NOMO-1 treated with dmso at 0.1 percent for 144 hours (cell line): ENCODE measurements at regions not wholly inside any gene's neighbourhood (a gene's known extent, or its start where the extent isn't known, plus 50 kb on each side); places are given as distances from the start of the nearest gene placed in this dataset.

Experiments
- DNase-seq: peaks from one replicate; lab custom pipeline; 2025; ENCODE audit not compliant: unreplicated experiment; lab: John Stamatoyannopoulos, UW

GRCh38 chr18:56096861-56097260 is 508.9 kb upstream of the TCF4 start:
- no peak for DNase-seq

- DNase-seq = peak; percentile 81
These were observed 501.7 kb upstream of the TCF4 start for GRCh38 chr18:56089612-56090258.

- no peak for DNase-seq
These were observed 498.8 kb upstream of the TCF4 start for GRCh38 chr18:56086786-56087185.

- no peak for DNase-seq
These were observed 498.2 kb upstream of the TCF4 start for GRCh38 chr18:56086176-56086575.

- peak; percentile 20 for DNase-seq
These were observed 497.6 kb upstream of the TCF4 start for GRCh38 chr18:56085551-56085950.

GRCh38 chr18:56083523-56084287 is 495.7 kb upstream of the TCF4 start:
- DNase-seq = no peak

- no peak for DNase-seq
These were observed 495.1 kb upstream of the TCF4 start for GRCh38 chr18:56083097-56083521.

GRCh38 chr18:56076723-56077122 is 488.7 kb upstream of the TCF4 start:
- no peak for DNase-seq

- DNase-seq = no peak
These were observed 480.7 kb upstream of the TCF4 start for GRCh38 chr18:56068701-56069100.

- no peak for DNase-seq
These were observed 480.1 kb upstream of the TCF4 start for GRCh38 chr18:56067969-56068671.

GRCh38 chr18:56067214-56067894 is 479.4 kb upstream of the TCF4 start:
- no peak for DNase-seq

- DNase-seq = no peak
These were observed 478.7 kb upstream of the TCF4 start for GRCh38 chr18:56066524-56067213.

GRCh38 chr18:56065086-56065485 is 477.1 kb upstream of the TCF4 start:
- no peak for DNase-seq

- DNase-seq = no peak
These were observed 474.9 kb upstream of the TCF4 start for GRCh38 chr18:56062931-56063330.

- no peak for DNase-seq
These were observed 473.1 kb upstream of the TCF4 start for GRCh38 chr18:56060967-56061541.

GRCh38 chr18:56052202-56052601 is 464.2 kb upstream of the TCF4 start:
- DNase-seq = no peak

- no peak for DNase-seq
These were observed 456.2 kb upstream of the TCF4 start for GRCh38 chr18:56044239-56044638.

GRCh38 chr18:56043641-56044061 is 455.7 kb upstream of the TCF4 start:
- no peak for DNase-seq

GRCh38 chr18:56042915-56043536 is 455.0 kb upstream of the TCF4 start:
- DNase-seq = no peak
